OCI-LY3 (cell line): ENCODE measurements at regions not wholly inside any gene's neighbourhood (a gene's known extent, or its start where the extent isn't known, plus 50 kb on each side); places are given as distances from the start of the nearest gene placed in this dataset.

Experiments used
- EZH2phosphoT487 ChIP-seq: fragments of 200-600 bp; shearing (Covaris generic); IDR thresholded peaks from 2 replicates; pipeline ENCODE4 v1.6.1; 2018; ENCODE audit warnings: antibody characterized with exemption, mixed run types, low read depth
- TF ChIP-seq, protein P1 (sequence below): fragments of 200-600, 300-600 bp; sonication (generic); IDR thresholded peaks from 2 replicates; pipeline ENCODE4 v1.5.1; 2014; ENCODE audit warnings: antibody characterized with exemption, low read length, low read depth

DNA sequence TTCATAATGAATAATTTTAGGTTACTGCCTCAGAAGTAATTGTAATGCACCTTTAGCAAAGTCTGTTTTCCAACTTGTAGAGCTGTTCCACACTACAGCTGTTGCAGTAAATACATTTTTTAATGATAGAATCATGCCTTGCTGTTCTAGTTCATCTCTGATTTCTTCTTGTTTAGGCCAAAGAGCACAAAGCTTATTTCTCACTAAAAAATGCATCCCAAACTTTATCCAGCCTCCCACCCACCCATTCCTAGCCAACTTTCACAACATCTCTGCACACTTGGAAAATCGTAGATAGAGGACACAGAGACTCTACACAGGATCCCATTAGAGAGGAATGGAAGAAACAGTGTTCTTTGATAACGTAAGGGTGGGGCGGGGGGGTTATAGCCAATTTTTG, 252.2 kb upstream of the DYNLRB2 start:
- TF ChIP-seq, protein P1, sequence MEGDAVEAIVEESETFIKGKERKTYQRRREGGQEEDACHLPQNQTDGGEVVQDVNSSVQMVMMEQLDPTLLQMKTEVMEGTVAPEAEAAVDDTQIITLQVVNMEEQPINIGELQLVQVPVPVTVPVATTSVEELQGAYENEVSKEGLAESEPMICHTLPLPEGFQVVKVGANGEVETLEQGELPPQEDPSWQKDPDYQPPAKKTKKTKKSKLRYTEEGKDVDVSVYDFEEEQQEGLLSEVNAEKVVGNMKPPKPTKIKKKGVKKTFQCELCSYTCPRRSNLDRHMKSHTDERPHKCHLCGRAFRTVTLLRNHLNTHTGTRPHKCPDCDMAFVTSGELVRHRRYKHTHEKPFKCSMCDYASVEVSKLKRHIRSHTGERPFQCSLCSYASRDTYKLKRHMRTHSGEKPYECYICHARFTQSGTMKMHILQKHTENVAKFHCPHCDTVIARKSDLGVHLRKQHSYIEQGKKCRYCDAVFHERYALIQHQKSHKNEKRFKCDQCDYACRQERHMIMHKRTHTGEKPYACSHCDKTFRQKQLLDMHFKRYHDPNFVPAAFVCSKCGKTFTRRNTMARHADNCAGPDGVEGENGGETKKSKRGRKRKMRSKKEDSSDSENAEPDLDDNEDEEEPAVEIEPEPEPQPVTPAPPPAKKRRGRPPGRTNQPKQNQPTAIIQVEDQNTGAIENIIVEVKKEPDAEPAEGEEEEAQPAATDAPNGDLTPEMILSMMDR, result no peak
- TF ChIP-seq EZH2phosphoT487, result no peak
